AG04450 (cell line): ENCODE measurements at regions not wholly inside any gene's neighbourhood (a gene's known extent, or its start where the extent isn't known, plus 50 kb on each side); places are given as distances from the start of the nearest gene placed in this dataset.

Experiments used
- CTCF ChIA-PET: fragments of 300-600, 350-600 bp; formaldehyde crosslinking; extraction: SDS; loops from one replicate; lab custom pipeline; 2022; ENCODE audit warnings: antibody characterized with exemption, inconsistent platforms; lab: Charles Lee
- POLR2A ChIA-PET: fragments of 350-600 bp; formaldehyde crosslinking; extraction: SDS; loops from one replicate; lab custom pipeline; 2021; ENCODE audit warnings: antibody characterized with exemption, inconsistent platforms; lab: Yijun Ruan, JAX
- DNase-seq: peaks from one replicate; pipeline ENCODE4 v3.0.0-alpha.2; 2011; ENCODE audit warnings: low read depth, low spot score
- H3K27ac ChIP-seq: one replicate; pipeline ENCODE4 v1.5.1; 2012; ENCODE audit warnings: low read depth, low read length, control low read depth
- H3K27me3 ChIP-seq: one replicate; pipeline ENCODE4 v1.6.0; 2012; ENCODE audit warnings: low read length; ENCODE audit not compliant: control insufficient read depth, insufficient read depth
- H3K4me3 ChIP-seq: 2 replicates; pipeline ENCODE4 v1.5.1; 2011; ENCODE audit warnings: mild to moderate bottlenecking, low read depth, low read length, control low read depth
- H3K9me3 ChIP-seq: 2 replicates; pipeline ENCODE4 v1.5.1; 2012; ENCODE audit warnings: low read length; ENCODE audit not compliant: control insufficient read depth, insufficient read depth
- TF ChIP-seq, protein P1 (sequence below): IDR thresholded peaks from 2 replicates; pipeline ENCODE4 v1.5.1; 2011; ENCODE audit warnings: low read depth, low read length, control low read depth, inconsistent platforms

DNA sequence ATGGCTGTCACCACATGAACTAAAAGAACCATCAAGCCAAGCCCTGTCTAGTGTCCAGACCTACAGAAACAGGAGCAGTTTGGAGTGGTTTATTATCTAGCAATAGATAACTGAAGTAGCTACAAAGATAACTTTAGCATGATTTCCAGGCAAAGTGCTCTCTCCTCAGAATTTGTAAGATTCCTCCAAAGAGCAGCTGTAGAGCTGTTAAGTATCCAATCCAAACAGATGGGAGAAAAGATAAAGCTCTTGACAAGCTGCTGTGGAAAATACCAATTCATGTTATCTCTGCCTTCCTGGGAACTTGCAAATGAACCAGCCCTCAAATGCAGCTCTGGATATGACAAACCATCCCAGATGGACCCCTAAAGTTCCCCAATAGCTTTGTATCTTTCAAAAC is 78.9 kb upstream of the RESF1 start:
- no peak overlapping the region for H3K27ac ChIP-seq
- ChIA-PET POLR2A (no interaction called here), CTCF (interaction anchor here (0.6 kb wide), 3 partner anchors 104 to 1648 kb away, joined by 3 to 4 read pairs (median 3); no protein-coding TSS in a partner anchor)
- H3K27me3 ChIP-seq = no peaks in the 10 kb centered on the region
- no peak for DNase-seq
- H3K9me3 ChIP-seq = peaks cover 3% of the 10 kb centered on the region; the same call in 1 of the 2 replicates
- H3K4me3 ChIP-seq = no peak overlapping the region
- TF ChIP-seq, protein P1, sequence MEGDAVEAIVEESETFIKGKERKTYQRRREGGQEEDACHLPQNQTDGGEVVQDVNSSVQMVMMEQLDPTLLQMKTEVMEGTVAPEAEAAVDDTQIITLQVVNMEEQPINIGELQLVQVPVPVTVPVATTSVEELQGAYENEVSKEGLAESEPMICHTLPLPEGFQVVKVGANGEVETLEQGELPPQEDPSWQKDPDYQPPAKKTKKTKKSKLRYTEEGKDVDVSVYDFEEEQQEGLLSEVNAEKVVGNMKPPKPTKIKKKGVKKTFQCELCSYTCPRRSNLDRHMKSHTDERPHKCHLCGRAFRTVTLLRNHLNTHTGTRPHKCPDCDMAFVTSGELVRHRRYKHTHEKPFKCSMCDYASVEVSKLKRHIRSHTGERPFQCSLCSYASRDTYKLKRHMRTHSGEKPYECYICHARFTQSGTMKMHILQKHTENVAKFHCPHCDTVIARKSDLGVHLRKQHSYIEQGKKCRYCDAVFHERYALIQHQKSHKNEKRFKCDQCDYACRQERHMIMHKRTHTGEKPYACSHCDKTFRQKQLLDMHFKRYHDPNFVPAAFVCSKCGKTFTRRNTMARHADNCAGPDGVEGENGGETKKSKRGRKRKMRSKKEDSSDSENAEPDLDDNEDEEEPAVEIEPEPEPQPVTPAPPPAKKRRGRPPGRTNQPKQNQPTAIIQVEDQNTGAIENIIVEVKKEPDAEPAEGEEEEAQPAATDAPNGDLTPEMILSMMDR = no peak

DNA sequence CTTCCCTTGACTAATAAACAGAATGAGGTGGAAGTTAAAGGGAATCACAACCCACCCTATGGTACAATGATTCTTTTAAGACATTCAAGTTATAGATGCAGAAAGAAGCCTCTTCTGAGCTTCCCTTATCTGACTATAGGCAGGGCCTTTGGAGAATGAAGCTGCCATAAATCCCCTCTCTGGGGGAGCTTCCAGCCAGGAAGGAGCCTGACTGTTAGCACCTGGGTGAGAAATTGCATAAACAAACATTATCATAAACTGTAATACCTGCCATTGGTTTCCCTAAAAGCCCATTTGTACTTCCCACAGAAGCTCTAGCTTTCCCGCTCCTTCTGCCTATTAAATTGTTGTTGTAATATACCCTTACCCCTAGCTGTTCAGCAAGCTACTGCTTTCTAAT is 81.3 kb upstream of the RESF1 start:
- Histone ChIP-seq H3K4me3 (no peak overlapping the region), H3K27ac (no peak overlapping the region), H3K27me3 (no peaks in the 10 kb centered on the region), H3K9me3 (no peaks in the 10 kb centered on the region; the same call in 1 of the 2 replicates)
- TF ChIP-seq, protein P1 = no peak
- POLR2A ChIA-PET = no interaction called here
- DNase-seq = no peak
- CTCF ChIA-PET = interaction anchor here (0.7 kb wide), 1 partner anchor 67 kb away, joined by 3 read pairs; no protein-coding TSS in a partner anchor

DNA sequence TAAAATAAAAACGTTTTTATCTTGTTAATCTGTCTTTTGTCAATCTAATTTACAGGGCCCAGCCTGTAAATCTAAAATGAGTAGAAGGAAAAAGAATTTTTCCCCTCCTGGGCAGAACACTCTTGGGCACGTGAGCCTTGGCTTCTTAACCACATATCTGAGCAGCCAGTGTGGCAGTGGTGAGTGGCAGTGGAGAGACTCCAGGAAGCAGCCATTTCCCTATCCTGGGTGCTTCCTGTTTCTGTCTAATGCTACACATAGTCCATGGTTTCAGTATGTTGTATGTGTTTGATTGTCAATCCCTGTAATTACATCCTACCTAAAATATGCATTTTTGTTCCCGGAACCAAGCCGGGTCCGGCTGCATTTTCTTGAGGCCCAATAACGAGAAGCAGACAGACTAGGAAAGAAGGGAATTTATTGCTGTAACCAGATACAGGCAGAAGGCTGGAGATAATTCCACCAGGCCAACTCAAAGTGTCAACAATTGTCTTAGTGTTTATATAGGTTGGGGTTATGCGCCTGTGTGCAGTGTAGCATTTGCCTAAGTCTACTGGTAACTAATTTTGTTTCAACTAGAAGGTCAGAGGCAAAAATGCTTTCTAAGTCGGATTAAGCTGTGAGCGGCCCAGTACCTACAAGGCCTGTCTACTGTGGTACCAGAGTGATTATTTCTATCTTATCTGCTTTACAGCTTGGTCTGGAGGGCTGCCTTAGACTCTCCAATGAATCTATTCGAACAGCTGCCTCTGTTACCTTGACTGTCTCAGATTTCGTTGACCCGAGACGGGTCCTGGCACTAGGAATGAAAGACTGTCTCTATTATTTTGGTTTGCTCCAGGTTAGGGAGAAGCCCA is 82.4 kb upstream of the RESF1 start:
- TF ChIP-seq, protein P1 = no peak
- no peaks in the 10 kb centered on the region; the same call in 1 of the 2 replicates for H3K9me3 ChIP-seq
- no peak overlapping the region for H3K4me3 ChIP-seq
- DNase-seq = no peak
- no peak overlapping the region for H3K27ac ChIP-seq
- no peaks in the 10 kb centered on the region for H3K27me3 ChIP-seq
- ChIA-PET CTCF (no interaction called here), POLR2A (interaction anchor here (0.6 kb wide), 1 partner anchor 167 kb away, joined by 4 read pairs; no protein-coding TSS in a partner anchor)

DNA sequence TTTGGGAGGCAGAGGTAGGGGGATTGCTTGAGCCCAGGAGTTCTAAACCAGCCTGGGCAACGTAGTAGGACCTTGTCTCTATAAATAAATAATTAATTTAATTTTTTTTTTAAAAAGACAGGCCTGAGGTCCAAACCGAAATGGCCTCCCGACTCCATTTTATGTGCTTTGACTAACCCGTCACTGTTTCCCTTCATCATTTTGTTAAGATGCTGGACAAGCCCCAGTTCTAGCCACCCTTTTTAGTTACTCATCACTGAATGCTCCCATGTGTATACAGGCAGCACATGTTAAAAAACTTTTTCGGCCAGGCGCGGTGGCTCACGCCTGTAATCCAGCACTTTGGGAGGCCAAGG is 83.6 kb upstream of the RESF1 start:
- TF ChIP-seq, protein P1 = no peak
- Histone ChIP-seq H3K27me3 (no peaks in the 10 kb centered on the region), H3K9me3 (no peaks in the 10 kb centered on the region; the same call in 1 of the 2 replicates), H3K4me3 (no peak overlapping the region), H3K27ac (no peak overlapping the region)
- DNase-seq = no peak
- ChIA-PET CTCF (interaction anchor here (1.0 kb wide), 1 partner anchor 185 kb away, joined by 5 read pairs; no protein-coding TSS in a partner anchor), POLR2A (no interaction called here)
